ENCODE measurements at regions not wholly inside any gene's neighbourhood (a gene's known extent, or its start where the extent isn't known, plus 50 kb on each side); places are given as distances from the start of the nearest gene placed in this dataset.

DNA sequence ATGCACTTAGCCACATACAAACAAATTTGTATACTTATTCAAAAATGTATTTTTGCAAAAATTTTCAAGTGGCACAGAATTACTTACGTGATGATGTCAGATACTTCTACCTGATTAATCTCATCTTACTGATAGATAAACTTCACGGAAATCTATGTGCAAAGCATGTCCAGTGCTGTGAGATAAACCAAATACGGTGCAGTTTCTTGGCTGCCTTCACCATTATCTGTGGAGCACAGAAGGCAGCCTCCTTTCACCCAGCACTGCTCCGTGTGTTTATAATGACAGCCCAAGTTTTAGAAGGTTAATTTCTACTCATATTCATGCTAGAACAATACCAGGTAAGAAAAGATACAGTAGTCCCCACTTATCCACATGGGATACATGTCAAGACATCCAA lies 59.0 kb upstream of the PDE10A start:
- no peaks in the 10 kb centered on the region for H3K9me3 ChIP-seq (ENCODE audit: low read length)
- H3K27ac ChIP-seq (ENCODE audit: low read length): no peak overlapping the region
- DNase-seq: no peak
- no peaks in the 10 kb centered on the region for H3K4me1 ChIP-seq (ENCODE audit: insufficient read depth, low read length)
- no peak overlapping the region for H3K9ac ChIP-seq (ENCODE audit: low read length)
- no peaks in the 10 kb centered on the region for H3K79me2 ChIP-seq (ENCODE audit: low read length)
- no peak overlapping the region for H3K4me3 ChIP-seq (ENCODE audit: low read length)
- H3K9me2 ChIP-seq (replicated peaks; ENCODE audit: low read length): no peaks in the 10 kb centered on the region
- H3K4me2 ChIP-seq (ENCODE audit: low read length): no peak overlapping the region
- no peaks in the 10 kb centered on the region for H4K20me1 ChIP-seq (ENCODE audit: low read length)
- intact Hi-C loops (cut with micrococcal nuclease): no loop called here
- CTCF ChIA-PET: no interaction called here
- H3F3A ChIP-seq (ENCODE audit: low read length, unreplicated experiment): no peaks in the 10 kb centered on the region
- H3K36me3 ChIP-seq (ENCODE audit: low read depth, low read length): no peaks in the 10 kb centered on the region
- no TSS peak for BruUV-seq (replicated peaks)
- TF ChIP-seq EZH2phosphoT487 (IDR thresholded peaks at IDR 0.05; ENCODE audit: borderline replicate concordance, low read length) (no peak), EZH2 (IDR thresholded peaks at IDR 0.05; ENCODE audit: low read length, unreplicated experiment) (no peak)
- TF ChIP-seq, protein P1, sequence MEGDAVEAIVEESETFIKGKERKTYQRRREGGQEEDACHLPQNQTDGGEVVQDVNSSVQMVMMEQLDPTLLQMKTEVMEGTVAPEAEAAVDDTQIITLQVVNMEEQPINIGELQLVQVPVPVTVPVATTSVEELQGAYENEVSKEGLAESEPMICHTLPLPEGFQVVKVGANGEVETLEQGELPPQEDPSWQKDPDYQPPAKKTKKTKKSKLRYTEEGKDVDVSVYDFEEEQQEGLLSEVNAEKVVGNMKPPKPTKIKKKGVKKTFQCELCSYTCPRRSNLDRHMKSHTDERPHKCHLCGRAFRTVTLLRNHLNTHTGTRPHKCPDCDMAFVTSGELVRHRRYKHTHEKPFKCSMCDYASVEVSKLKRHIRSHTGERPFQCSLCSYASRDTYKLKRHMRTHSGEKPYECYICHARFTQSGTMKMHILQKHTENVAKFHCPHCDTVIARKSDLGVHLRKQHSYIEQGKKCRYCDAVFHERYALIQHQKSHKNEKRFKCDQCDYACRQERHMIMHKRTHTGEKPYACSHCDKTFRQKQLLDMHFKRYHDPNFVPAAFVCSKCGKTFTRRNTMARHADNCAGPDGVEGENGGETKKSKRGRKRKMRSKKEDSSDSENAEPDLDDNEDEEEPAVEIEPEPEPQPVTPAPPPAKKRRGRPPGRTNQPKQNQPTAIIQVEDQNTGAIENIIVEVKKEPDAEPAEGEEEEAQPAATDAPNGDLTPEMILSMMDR (conservative IDR thresholded peaks at IDR 0.05; ENCODE audit: low read depth, low read length): no peak
- H2AFZ ChIP-seq (ENCODE audit: low read length): no peak overlapping the region
- POLR2A ChIA-PET (ENCODE audit: unreplicated experiment): no interaction called here
- no peak for ATAC-seq
- no peaks in the 10 kb centered on the region; the same call in 1 of the 2 replicates for H3K27me3 ChIP-seq (ENCODE audit: low read length)

DNA sequence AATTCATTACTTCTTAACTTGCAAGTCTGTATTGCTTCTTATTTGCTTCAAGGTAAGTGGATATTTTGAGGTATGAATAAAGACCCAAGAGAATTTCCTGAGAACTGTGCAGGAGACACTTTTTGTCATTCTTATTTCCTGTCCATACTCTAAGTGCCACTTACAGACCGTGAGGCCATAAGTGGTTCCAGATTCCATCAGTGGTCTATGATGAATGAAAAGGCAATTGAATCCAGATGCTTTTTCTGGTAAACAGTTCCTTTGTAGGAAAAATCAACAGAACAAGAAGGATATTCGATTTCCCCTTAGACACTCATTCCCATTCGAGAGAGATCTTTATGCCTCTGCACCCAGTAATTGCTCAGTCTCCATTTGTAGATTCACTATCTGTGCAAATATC lies 58.3 kb upstream of the PDE10A start:
- BruUV-seq (replicated peaks): no TSS peak
- no peak for DNase-seq
- POLR2A ChIA-PET (ENCODE audit: unreplicated experiment): no interaction called here
- no peak overlapping the region for H3K4me2 ChIP-seq (ENCODE audit: low read length)
- intact Hi-C loops (cut with micrococcal nuclease): no loop called here
- no peaks in the 10 kb centered on the region for H3K9me3 ChIP-seq (ENCODE audit: low read length)
- no peaks in the 10 kb centered on the region; the same call in 1 of the 2 replicates for H3K27me3 ChIP-seq (ENCODE audit: low read length)
- H3K4me1 ChIP-seq (ENCODE audit: insufficient read depth, low read length): no peaks in the 10 kb centered on the region
- H3K9me2 ChIP-seq (replicated peaks; ENCODE audit: low read length): no peaks in the 10 kb centered on the region
- CTCF ChIA-PET: no interaction called here
- TF ChIP-seq EZH2 (IDR thresholded peaks at IDR 0.05; ENCODE audit: low read length, unreplicated experiment): no peak
- TF ChIP-seq, protein P1 (conservative IDR thresholded peaks at IDR 0.05; ENCODE audit: low read depth, low read length): no peak
- no peak for TF ChIP-seq EZH2phosphoT487 (IDR thresholded peaks at IDR 0.05; ENCODE audit: borderline replicate concordance, low read length)
- no peak overlapping the region for H3K9ac ChIP-seq (ENCODE audit: low read length)
- H3K79me2 ChIP-seq (ENCODE audit: low read length): no peaks in the 10 kb centered on the region
- no peak for ATAC-seq
- H3F3A ChIP-seq (ENCODE audit: low read length, unreplicated experiment): no peaks in the 10 kb centered on the region
- no peaks in the 10 kb centered on the region for H4K20me1 ChIP-seq (ENCODE audit: low read length)
- H3K27ac ChIP-seq (ENCODE audit: low read length): no peak overlapping the region
- H3K36me3 ChIP-seq (ENCODE audit: low read depth, low read length): no peaks in the 10 kb centered on the region
- H2AFZ ChIP-seq (ENCODE audit: low read length): no peak overlapping the region
- H3K4me3 ChIP-seq (ENCODE audit: low read length): no peak overlapping the region

DNA sequence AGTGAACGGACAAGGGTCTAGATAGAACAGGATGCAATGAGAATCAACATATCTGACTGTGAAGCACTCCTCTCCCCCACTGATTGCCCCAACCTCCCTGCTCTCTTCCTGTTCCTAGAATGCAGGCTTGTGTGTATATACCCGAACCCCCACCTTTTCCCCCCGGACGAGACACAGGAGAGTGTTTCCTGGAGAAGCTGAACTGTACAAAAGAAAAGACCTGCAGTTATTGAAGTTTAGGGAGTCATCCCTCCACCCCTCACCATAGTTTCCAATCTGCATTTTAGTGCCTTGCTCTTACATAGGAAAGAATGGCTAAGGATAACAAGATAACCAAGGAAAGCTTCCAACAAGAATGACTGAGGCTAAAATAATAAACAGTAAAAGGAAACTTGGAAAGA lies 55.5 kb upstream of the PDE10A start:
- Histone ChIP-seq H3K4me2 (ENCODE audit: low read length) (no peak overlapping the region), H4K20me1 (ENCODE audit: low read length) (no peaks in the 10 kb centered on the region), H3K4me3 (ENCODE audit: low read length) (no peak overlapping the region), H3K9me2 (replicated peaks; ENCODE audit: low read length) (no peaks in the 10 kb centered on the region), H3K9me3 (ENCODE audit: low read length) (no peaks in the 10 kb centered on the region), H3K27ac (ENCODE audit: low read length) (no peak overlapping the region), H3K9ac (ENCODE audit: low read length) (no peak overlapping the region), H3K27me3 (ENCODE audit: low read length) (no peaks in the 10 kb centered on the region; the same call in 1 of the 2 replicates), H3F3A (ENCODE audit: low read length, unreplicated experiment) (no peaks in the 10 kb centered on the region), H3K79me2 (ENCODE audit: low read length) (no peaks in the 10 kb centered on the region), H3K36me3 (ENCODE audit: low read depth, low read length) (no peaks in the 10 kb centered on the region), H3K4me1 (ENCODE audit: insufficient read depth, low read length) (no peaks in the 10 kb centered on the region), H2AFZ (ENCODE audit: low read length) (no peak overlapping the region)
- ChIA-PET POLR2A (ENCODE audit: unreplicated experiment) (no interaction called here), CTCF (no interaction called here)
- TF ChIP-seq EZH2phosphoT487 (IDR thresholded peaks at IDR 0.05; ENCODE audit: borderline replicate concordance, low read length) (no peak), EZH2 (IDR thresholded peaks at IDR 0.05; ENCODE audit: low read length, unreplicated experiment) (no peak)
- TF ChIP-seq, protein P1 (conservative IDR thresholded peaks at IDR 0.05; ENCODE audit: low read depth, low read length): no peak
- no peak for DNase-seq
- intact Hi-C loops (cut with micrococcal nuclease): no loop called here
- no TSS peak for BruUV-seq (replicated peaks)
- ATAC-seq: no peak
